GM23338 (cell line): ENCODE measurements at regions not wholly inside any gene's neighbourhood (a gene's known extent, or its start where the extent isn't known, plus 50 kb on each side); places are given as distances from the start of the nearest gene placed in this dataset.

Experiments used
- ATAC-seq: fragments of 200-7000 bp; cut with Tn5 transposase; 3 replicates; pipeline ENCODE4 v1.9.1; 2020
- DNase-seq: peaks from one replicate; pipeline ENCODE4 v3.0.0-alpha.2; 2015; ENCODE audit warnings: low spot score
- H2AFZ ChIP-seq: fragments of 200-600 bp; sonication (generic); 2 replicates; pipeline ENCODE4 v1.8.0; 2016; ENCODE audit warnings: antibody characterized with exemption, mild to moderate bottlenecking, moderate library complexity
- H3F3A ChIP-seq: fragments of 200-600 bp; sonication (generic); replicated peaks from 2 replicates; pipeline ENCODE4 v1.8.0; 2017; ENCODE audit warnings: antibody characterized with exemption, mixed run types, low read depth
- H3K27ac ChIP-seq: fragments of 200-600 bp; sonication (generic); 2 replicates; pipeline ENCODE4 v1.6.1; 2016; ENCODE audit warnings: low read depth
- H3K27me3 ChIP-seq: fragments of 200-600 bp; sonication (generic); 2 replicates; pipeline ENCODE4 v1.8.0; 2016; ENCODE audit warnings: mild to moderate bottlenecking, mixed run types, moderate library complexity; ENCODE audit not compliant: insufficient read depth
- H3K36me3 ChIP-seq: fragments of 200-600 bp; sonication (generic); 2 replicates; pipeline ENCODE4 v1.8.0; 2016; ENCODE audit warnings: mild to moderate bottlenecking; ENCODE audit not compliant: insufficient read depth
- H3K4me1 ChIP-seq: fragments of 200-600 bp; sonication (generic); 2 replicates; pipeline ENCODE4 v1.8.0; 2016; ENCODE audit warnings: mild to moderate bottlenecking, moderate library complexity; ENCODE audit not compliant: insufficient read depth
- H3K4me2 ChIP-seq: fragments of 200-600 bp; sonication (generic); 2 replicates; pipeline ENCODE4 v1.7.1; 2017; ENCODE audit warnings: mixed run types
- H3K4me3 ChIP-seq: fragments of 200-600 bp; sonication (generic); 2 replicates; pipeline ENCODE4 v1.6.1; 2016; ENCODE audit warnings: mixed run types
- H3K79me2 ChIP-seq: fragments of 200-600 bp; sonication (generic); replicated peaks from 2 replicates; pipeline ENCODE4 v1.8.0; 2017; ENCODE audit warnings: mild to moderate bottlenecking; ENCODE audit not compliant: insufficient read depth
- H3K9me2 ChIP-seq: fragments of 200-600 bp; sonication (generic); 2 replicates; pipeline ENCODE4 v1.8.0; 2017; ENCODE audit not compliant: insufficient read depth
- H4K20me1 ChIP-seq: fragments of 200-600 bp; sonication (generic); replicated peaks from 2 replicates; pipeline ENCODE4 v1.8.0; 2017; ENCODE audit warnings: mild to moderate bottlenecking; ENCODE audit not compliant: insufficient read depth
- H3K27ac Mint-ChIP-seq: 2 replicates; pipeline ENCODE4 v1.8.0; 2020; ENCODE audit warnings: inconsistent platforms, mild to moderate bottlenecking, moderate library complexity, mixed read lengths
- H3K27me3 Mint-ChIP-seq: 3 replicates; pipeline ENCODE4 v1.8.0; 2022; ENCODE audit warnings: low read depth, mild to moderate bottlenecking, moderate library complexity, mixed read lengths, inconsistent platforms; ENCODE audit not compliant: insufficient read depth, poor library complexity
- H3K36me3 Mint-ChIP-seq: 3 replicates; pipeline ENCODE4 v1.8.0; 2021; ENCODE audit warnings: low read depth, mild to moderate bottlenecking, inconsistent platforms, moderate library complexity, mixed read lengths
- H3K4me1 Mint-ChIP-seq: 3 replicates; pipeline ENCODE4 v1.8.0; 2020; ENCODE audit warnings: mild to moderate bottlenecking, inconsistent platforms, mixed read lengths
- H3K4me3 Mint-ChIP-seq: 3 replicates; pipeline ENCODE4 v1.8.0; 2021; ENCODE audit warnings: moderate library complexity, mild to moderate bottlenecking, inconsistent platforms, mixed read lengths
- H3K9me3 Mint-ChIP-seq: 3 replicates; pipeline ENCODE4 v1.8.0; 2020; ENCODE audit warnings: moderate library complexity, mild to moderate bottlenecking, inconsistent platforms, mixed read lengths
- CREB1 ChIP-seq: fragments of 250-450 bp; sonication (Bioruptor Pico); IDR thresholded peaks from 2 replicates; pipeline ENCODE4 v1.5.0; 2020; ENCODE audit warnings: low read depth, mild to moderate bottlenecking, moderate library complexity
- CTCF ChIP-seq, 2 experiments: fragments of 200-600 bp in 1 of 2; sonication (generic) in 1 of 2; conservative IDR thresholded peaks; 2 replicates each; pipeline versions ENCODE4 v1.5.1 to v1.6.1; 2016 to 2017; ENCODE audit warnings: antibody characterized with exemption in 2 of 2, low read depth in 2 of 2, mild to moderate bottlenecking in 2 of 2, moderate library complexity in 1 of 2
- EZH2 ChIP-seq: fragments of 200-600 bp; sonication (generic); IDR thresholded peaks from one replicate; pipeline ENCODE4 v1.8.0; 2017; ENCODE audit warnings: antibody characterized with exemption, mild to moderate bottlenecking, low read depth; ENCODE audit not compliant: unreplicated experiment
- EZH2phosphoT487 ChIP-seq: fragments of 200-600 bp; sonication (generic); IDR thresholded peaks from one replicate; pipeline ENCODE4 v1.8.1; 2018; ENCODE audit warnings: antibody characterized with exemption; ENCODE audit not compliant: unreplicated experiment
- NANOG ChIP-seq: IDR thresholded peaks from 2 replicates; pipeline ENCODE4 v1.6.1; 2016; ENCODE audit warnings: antibody characterized with exemption, borderline replicate concordance
- POLR2AphosphoS5 ChIP-seq: IDR thresholded peaks from 2 replicates; pipeline ENCODE4 v1.6.1; 2016; ENCODE audit warnings: antibody characterized with exemption, low read depth
- REST ChIP-seq: IDR thresholded peaks from one replicate; pipeline ENCODE4 v1.6.1; 2018; ENCODE audit warnings: antibody characterized with exemption; ENCODE audit not compliant: unreplicated experiment
- ZNF114 ChIP-seq: fragments of 250-450 bp; sonication (Bioruptor Pico); IDR thresholded peaks from 2 replicates; pipeline ENCODE4 v1.5.0; 2020; ENCODE audit warnings: mild to moderate bottlenecking, moderate library complexity
- TF ChIP-seq, protein P1 (sequence below): IDR thresholded peaks from 2 replicates; pipeline ENCODE4 v1.6.1; 2016; ENCODE audit warnings: antibody characterized with exemption

DNA sequence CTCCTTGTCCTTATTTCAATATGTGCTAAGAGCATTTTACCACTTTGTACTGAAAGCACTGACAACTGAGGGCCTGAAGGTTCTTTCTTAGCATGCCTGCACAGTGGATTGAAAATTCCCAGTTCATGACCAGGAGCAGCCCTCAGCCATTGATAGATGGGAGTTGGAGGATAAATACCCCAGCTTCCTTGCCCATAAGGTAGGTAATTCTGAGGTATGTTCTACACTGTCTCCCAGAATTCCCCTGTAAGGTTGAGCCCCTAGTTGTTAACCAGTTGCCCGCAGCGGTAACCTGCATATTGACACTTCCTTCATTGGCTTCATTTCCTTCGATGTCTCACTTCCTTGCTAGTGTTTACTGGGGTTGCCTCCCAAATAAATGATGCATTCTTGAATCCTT, 162.0 kb downstream of the CDC5L start (continued):
- no peak for TF ChIP-seq REST
- no peak for TF ChIP-seq ZNF114 (CRISPR knock-in tag)
- TF ChIP-seq EZH2phosphoT487: no peak
- TF ChIP-seq EZH2: no peak
- TF ChIP-seq CREB1 (CRISPR knock-in tag): no peak
- TF ChIP-seq POLR2AphosphoS5: no peak

DNA sequence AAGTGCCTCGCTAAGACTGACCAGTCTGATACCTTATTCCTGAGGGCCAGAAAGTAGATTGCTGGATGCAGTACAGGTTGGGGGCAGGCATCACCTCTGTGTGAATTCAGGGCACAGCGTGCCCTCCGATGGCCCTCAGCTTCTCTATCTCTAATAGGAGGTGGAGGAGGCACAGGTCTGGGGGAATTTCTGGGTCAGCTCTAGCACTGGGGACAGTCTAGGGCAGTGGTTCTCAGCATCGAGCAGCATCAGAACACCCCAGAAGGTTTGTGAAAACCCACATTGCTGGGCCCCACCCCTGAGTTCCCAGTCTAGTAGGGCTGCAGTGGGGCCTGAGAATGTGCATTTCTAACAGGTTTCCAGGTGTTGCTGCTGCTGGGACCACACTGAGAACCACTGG, 166.7 kb downstream of the CDC5L start:
- Mint-ChIP-seq H3K4me3 (no peak overlapping the region), H3K4me1 (peaks cover 8% of the 10 kb centered on the region), H3K9me3 (no peaks in the 10 kb centered on the region), H3K27me3 (no peaks in the 10 kb centered on the region), H3K36me3 (no peaks in the 10 kb centered on the region; the same call in 2 of the 3 replicates), H3K27ac (no peak overlapping the region)
- Histone ChIP-seq H3K79me2 (no peaks in the 10 kb centered on the region), H3K27ac (no peak overlapping the region), H3K4me2 (no peak overlapping the region), H4K20me1 (no peaks in the 10 kb centered on the region), H3K27me3 (no peaks in the 10 kb centered on the region), H3K36me3 (no peaks in the 10 kb centered on the region), H2AFZ (no peak overlapping the region), H3K9me2 (0 out of 2 replicates have a peak, but pooled peaks cover 3% of the 10 kb centered on the region), H3F3A (no peaks in the 10 kb centered on the region), H3K4me1 (peaks cover 1% of the 10 kb centered on the region; the same call in 1 of the 2 replicates), H3K4me3 (no peak overlapping the region)
- no peak for ATAC-seq
- TF ChIP-seq NANOG (no peak), EZH2 (no peak)
- TF ChIP-seq, protein P1, sequence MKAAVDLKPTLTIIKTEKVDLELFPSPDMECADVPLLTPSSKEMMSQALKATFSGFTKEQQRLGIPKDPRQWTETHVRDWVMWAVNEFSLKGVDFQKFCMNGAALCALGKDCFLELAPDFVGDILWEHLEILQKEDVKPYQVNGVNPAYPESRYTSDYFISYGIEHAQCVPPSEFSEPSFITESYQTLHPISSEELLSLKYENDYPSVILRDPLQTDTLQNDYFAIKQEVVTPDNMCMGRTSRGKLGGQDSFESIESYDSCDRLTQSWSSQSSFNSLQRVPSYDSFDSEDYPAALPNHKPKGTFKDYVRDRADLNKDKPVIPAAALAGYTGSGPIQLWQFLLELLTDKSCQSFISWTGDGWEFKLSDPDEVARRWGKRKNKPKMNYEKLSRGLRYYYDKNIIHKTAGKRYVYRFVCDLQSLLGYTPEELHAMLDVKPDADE: no peak
- no peak for DNase-seq

- Histone ChIP-seq H3K4me3 (no peak overlapping the region), H3K9me2 (0 out of 2 replicates have a peak, but pooled peaks cover 3% of the 10 kb centered on the region), H3K27me3 (no peaks in the 10 kb centered on the region), H3K4me2 (no peak overlapping the region), H2AFZ (no peak overlapping the region), H4K20me1 (no peaks in the 10 kb centered on the region), H3K4me1 (peaks cover 8% of the 10 kb centered on the region; the same call in 1 of the 2 replicates), H3K36me3 (no peaks in the 10 kb centered on the region), H3K79me2 (no peaks in the 10 kb centered on the region), H3K27ac (no peak overlapping the region), H3F3A (no peaks in the 10 kb centered on the region)
- Mint-ChIP-seq H3K36me3 (no peaks in the 10 kb centered on the region; the same call in 2 of the 3 replicates), H3K4me3 (no peak overlapping the region), H3K27me3 (peaks cover under 1% of the 10 kb centered on the region), H3K4me1 (peaks cover 13% of the 10 kb centered on the region), H3K27ac (no peak overlapping the region), H3K9me3 (no peaks in the 10 kb centered on the region)
- TF ChIP-seq POLR2AphosphoS5 (no peak), CTCF (conservative IDR thresholded peaks at IDR 0.05; ENCODE audit: low read depth in 2 of 2) (no peak), REST (no peak), EZH2phosphoT487 (no peak), ZNF114 (CRISPR knock-in tag) (no peak)
- TF ChIP-seq, protein P1: no peak
- DNase-seq (no peak), ATAC-seq (no peak)
Observed at GRCh38 chr6:44554861-44555260, 167.4 kb downstream of the CDC5L start.
